AG04450 (cell line): ENCODE measurements at regions not wholly inside any gene's neighbourhood (a gene's known extent, or its start where the extent isn't known, plus 50 kb on each side); places are given as distances from the start of the nearest gene placed in this dataset.
"Not testable (repeated sequence)": the region's sequence is repeated elsewhere in the genome, so short reads cannot be mapped to it uniquely, and the experiment has no call there.

Experiments
- CTCF ChIA-PET: fragments of 300-600, 350-600 bp; formaldehyde crosslinking; extraction: SDS; loops from one replicate; lab custom pipeline; 2022; ENCODE audit warnings: antibody characterized with exemption, inconsistent platforms; lab: Charles Lee
- POLR2A ChIA-PET: fragments of 350-600 bp; formaldehyde crosslinking; extraction: SDS; loops from one replicate; lab custom pipeline; 2021; ENCODE audit warnings: antibody characterized with exemption, inconsistent platforms; lab: Yijun Ruan, JAX
- DNase-seq: peaks from one replicate; pipeline ENCODE4 v3.0.0-alpha.2; 2011; ENCODE audit warnings: low read depth, low spot score
- H3K27ac ChIP-seq: one replicate; pipeline ENCODE4 v1.5.1; 2012; ENCODE audit warnings: low read depth, low read length, control low read depth
- H3K27me3 ChIP-seq: one replicate; pipeline ENCODE4 v1.6.0; 2012; ENCODE audit warnings: low read length; ENCODE audit not compliant: control insufficient read depth, insufficient read depth
- H3K4me3 ChIP-seq: 2 replicates; pipeline ENCODE4 v1.5.1; 2011; ENCODE audit warnings: mild to moderate bottlenecking, low read depth, low read length, control low read depth
- H3K9me3 ChIP-seq: 2 replicates; pipeline ENCODE4 v1.5.1; 2012; ENCODE audit warnings: low read length; ENCODE audit not compliant: control insufficient read depth, insufficient read depth
- TF ChIP-seq, protein P1 (sequence below): IDR thresholded peaks from 2 replicates; pipeline ENCODE4 v1.5.1; 2011; ENCODE audit warnings: low read depth, low read length, control low read depth, inconsistent platforms

DNA sequence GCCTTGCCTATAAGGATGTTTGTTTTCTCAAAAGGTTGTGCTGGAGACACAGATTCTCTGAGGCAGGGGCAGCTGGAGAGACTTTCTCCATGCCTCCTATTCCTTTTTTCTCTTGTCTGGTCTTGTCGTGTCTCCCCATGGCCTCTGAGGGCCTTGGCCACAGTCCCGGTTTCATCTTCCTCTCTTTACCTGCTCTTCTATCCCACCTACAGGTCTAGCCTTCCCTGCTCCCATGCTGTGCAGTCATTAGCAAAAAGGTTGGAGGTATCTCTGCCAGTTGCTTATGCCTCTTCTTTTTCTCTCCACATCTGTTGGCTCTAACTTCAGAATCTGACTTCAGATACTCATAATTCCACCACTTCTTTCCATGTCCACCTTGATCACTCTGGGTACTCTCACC is 191.1 kb downstream of the IL20RB start:
- POLR2A ChIA-PET: no interaction called here
- CTCF ChIA-PET: no interaction called here

DNA sequence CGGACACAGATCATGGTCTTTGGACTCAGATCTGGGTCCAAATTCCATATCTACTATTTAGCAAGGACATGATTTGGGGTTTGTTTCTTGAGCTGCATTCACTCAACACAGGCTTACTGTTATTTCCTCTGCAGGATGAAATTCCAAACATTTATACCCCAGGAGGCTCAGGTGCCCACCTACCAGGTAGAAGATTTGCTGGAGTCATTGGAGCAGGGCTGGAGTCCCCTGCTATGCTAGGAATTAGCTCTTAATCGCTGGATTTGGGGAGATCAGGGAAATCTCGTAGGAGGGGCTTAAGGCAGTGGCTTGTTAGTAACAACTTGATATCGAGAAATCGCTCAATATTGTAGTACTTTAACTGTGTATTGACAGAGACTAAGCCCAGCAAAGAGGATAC is 193.0 kb downstream of the IL20RB start:
- Histone ChIP-seq H3K9me3 (no peaks in the 10 kb centered on the region), H3K27me3 (no peaks in the 10 kb centered on the region), H3K27ac (no peak overlapping the region), H3K4me3 (no peak overlapping the region)
- DNase-seq: no peak
- ChIA-PET POLR2A (no interaction called here), CTCF (no interaction called here)
- TF ChIP-seq, protein P1, sequence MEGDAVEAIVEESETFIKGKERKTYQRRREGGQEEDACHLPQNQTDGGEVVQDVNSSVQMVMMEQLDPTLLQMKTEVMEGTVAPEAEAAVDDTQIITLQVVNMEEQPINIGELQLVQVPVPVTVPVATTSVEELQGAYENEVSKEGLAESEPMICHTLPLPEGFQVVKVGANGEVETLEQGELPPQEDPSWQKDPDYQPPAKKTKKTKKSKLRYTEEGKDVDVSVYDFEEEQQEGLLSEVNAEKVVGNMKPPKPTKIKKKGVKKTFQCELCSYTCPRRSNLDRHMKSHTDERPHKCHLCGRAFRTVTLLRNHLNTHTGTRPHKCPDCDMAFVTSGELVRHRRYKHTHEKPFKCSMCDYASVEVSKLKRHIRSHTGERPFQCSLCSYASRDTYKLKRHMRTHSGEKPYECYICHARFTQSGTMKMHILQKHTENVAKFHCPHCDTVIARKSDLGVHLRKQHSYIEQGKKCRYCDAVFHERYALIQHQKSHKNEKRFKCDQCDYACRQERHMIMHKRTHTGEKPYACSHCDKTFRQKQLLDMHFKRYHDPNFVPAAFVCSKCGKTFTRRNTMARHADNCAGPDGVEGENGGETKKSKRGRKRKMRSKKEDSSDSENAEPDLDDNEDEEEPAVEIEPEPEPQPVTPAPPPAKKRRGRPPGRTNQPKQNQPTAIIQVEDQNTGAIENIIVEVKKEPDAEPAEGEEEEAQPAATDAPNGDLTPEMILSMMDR: no peak

More for the DNA sequence above, 191.1 kb downstream of the IL20RB start:
- no peak for DNase-seq
- no peaks in the 10 kb centered on the region for H3K9me3 ChIP-seq
- no peak overlapping the region for H3K27ac ChIP-seq
- no peak overlapping the region for H3K4me3 ChIP-seq
- H3K27me3 ChIP-seq: no peaks in the 10 kb centered on the region
- TF ChIP-seq, protein P1: no peak

DNA sequence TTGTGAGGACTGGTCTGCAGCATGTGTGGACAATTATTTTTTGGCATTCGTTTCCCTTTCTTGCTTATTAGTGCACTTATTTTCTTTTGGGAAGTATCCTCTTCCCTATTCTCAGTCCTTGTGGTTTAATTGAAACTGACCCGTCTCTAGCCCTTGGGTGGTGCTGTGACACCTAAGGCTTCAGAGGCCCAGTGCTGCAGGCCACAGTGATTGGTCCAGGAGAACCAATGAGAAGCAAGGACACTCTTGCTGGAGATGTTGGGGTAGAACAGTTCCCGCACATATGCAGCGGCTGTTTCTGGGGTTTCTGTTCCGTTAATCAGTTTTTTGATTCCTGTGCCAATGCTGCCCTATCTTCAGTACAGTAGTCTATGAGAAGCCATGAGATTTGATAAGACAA is 195.3 kb downstream of the IL20RB start:
- H3K27me3 ChIP-seq, CTCF ChIA-PET, DNase-seq, POLR2A ChIA-PET, H3K9me3 ChIP-seq, H3K27ac ChIP-seq, H3K4me3 ChIP-seq: not testable (repeated sequence)

DNA sequence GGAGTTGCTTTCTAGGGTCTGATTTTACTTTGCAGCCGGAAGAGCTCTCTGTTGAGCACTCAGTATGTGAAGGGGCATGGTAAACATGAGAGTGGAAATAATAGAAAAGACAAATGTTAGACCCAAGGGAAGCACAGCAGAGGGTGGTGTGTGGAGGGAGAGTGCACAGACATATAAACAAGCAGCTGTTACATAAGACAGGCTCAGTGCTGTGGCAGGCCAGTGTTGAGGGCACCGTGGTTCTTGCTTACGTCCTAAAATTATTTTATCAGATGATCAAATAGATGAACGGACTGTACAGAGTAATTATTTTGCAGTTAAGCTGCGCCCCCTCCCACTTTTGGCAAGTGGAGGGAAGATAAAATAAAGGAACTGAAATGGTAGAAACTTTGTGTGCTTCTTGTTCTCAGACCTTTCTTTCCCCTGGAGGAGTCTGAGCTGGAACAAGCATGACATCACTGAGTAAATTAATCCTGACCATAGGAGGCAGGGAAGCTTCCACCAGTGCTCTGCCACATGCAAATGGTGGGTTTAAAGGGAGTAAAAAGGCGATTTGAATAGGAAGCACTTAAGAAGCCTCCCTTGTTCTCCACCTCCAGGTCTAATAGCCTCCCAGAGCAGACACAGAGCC is 205.6 kb downstream of the IL20RB start:
- Histone ChIP-seq H3K9me3 (no peaks in the 10 kb centered on the region), H3K27ac (no peak overlapping the region), H3K4me3 (no peak overlapping the region), H3K27me3 (no peaks in the 10 kb centered on the region)
- ChIA-PET POLR2A (no interaction called here), CTCF (interaction anchor here (1.3 kb wide), 1 partner anchor 1245 kb away, joined by 3 read pairs; no protein-coding TSS in a partner anchor)
- TF ChIP-seq, protein P1: no peak
- no peak for DNase-seq

DNA sequence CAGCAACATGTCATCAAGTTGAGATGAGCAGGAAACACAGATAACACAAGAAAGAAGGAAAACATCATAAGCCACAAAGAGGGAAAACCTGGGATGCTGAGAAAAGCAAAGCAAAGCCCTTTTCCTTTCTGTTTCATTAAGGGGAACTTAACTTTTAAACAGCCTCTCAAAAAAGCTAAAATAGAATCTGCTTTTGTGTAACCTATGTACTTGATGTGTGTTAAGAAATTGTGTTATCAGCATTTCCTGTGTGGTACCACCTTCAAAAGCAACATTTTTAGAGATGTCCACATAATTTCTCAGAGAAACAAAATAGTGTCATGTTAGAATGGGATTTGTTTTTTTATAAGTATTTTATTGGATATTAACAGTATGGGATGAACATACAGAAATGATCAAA is 206.2 kb downstream of the IL20RB start:
- CTCF ChIA-PET: no interaction called here

More for the DNA sequence above, 206.2 kb downstream of the IL20RB start:
- DNase-seq: no peak
- Histone ChIP-seq H3K27ac (no peak overlapping the region), H3K4me3 (no peak overlapping the region), H3K27me3 (no peaks in the 10 kb centered on the region), H3K9me3 (no peaks in the 10 kb centered on the region)
- TF ChIP-seq, protein P1: no peak
- POLR2A ChIA-PET: no interaction called here
